Stimulated activated CD8-positive, alpha-beta memory T cell treated with anti-CD3 and anti-CD28 coated beads, Interleukin-4, amount 100 ng/mL, for 48 hours (primary cell): ENCODE measurements at regions not wholly inside any gene's neighbourhood (a gene's known extent, or its start where the extent isn't known, plus 50 kb on each side); places are given as distances from the start of the nearest gene placed in this dataset.
"Not testable (repeated sequence)": the region's sequence is repeated elsewhere in the genome, so short reads cannot be mapped to it uniquely, and the experiment has no call there.

Experiments used
- DNase-seq: peaks from one replicate; pipeline ENCODE4 v3.0.0-alpha.2; 2020

- no peak for DNase-seq
Observed at GRCh38 chr1:4068076-4068475, 168.0 kb upstream of the C1orf174 start.

GRCh38 chr1:4071653-4072052 is 171.6 kb upstream of the C1orf174 start:
- DNase-seq = no peak

GRCh38 chr1:4072481-4073153 is 172.5 kb upstream of the C1orf174 start:
- DNase-seq = no peak

- no peak for DNase-seq
Observed at GRCh38 chr1:4075436-4076225, 175.6 kb upstream of the C1orf174 start.

GRCh38 chr1:4076346-4076745 is 176.3 kb upstream of the C1orf174 start:
- no peak for DNase-seq

- not testable (repeated sequence) for DNase-seq
Observed at GRCh38 chr1:4078091-4078962, 178.3 kb upstream of the C1orf174 start.

- no peak for DNase-seq
Observed at GRCh38 chr1:4079815-4080214, 179.7 kb upstream of the C1orf174 start.

- no peak for DNase-seq
Observed at GRCh38 chr1:4081806-4082711, 182.0 kb upstream of the C1orf174 start.

- DNase-seq = no peak
Observed at GRCh38 chr1:4083231-4084047, 183.4 kb upstream of the C1orf174 start.

GRCh38 chr1:4084048-4084431 is 184.0 kb upstream of the C1orf174 start:
- DNase-seq = no peak

- DNase-seq = no peak
Observed at GRCh38 chr1:4084446-4084845, 184.4 kb upstream of the C1orf174 start.

GRCh38 chr1:4084896-4085295 is 184.8 kb upstream of the C1orf174 start:
- DNase-seq = no peak

GRCh38 chr1:4085546-4085945 is 185.5 kb upstream of the C1orf174 start:
- no peak for DNase-seq

GRCh38 chr1:4086085-4086850 is 186.2 kb upstream of the C1orf174 start:
- DNase-seq = no peak

- DNase-seq = no peak
Observed at GRCh38 chr1:4086921-4087320, 186.8 kb upstream of the C1orf174 start.

- DNase-seq = peak; percentile 42
Observed at GRCh38 chr1:4087530-4088420, 187.7 kb upstream of the C1orf174 start.

GRCh38 chr1:4088676-4089075 is 188.6 kb upstream of the C1orf174 start:
- no peak for DNase-seq

- no peak for DNase-seq
Observed at GRCh38 chr1:4089421-4090175, 189.5 kb upstream of the C1orf174 start.

- DNase-seq = no peak
Observed at GRCh38 chr1:4090556-4090955, 190.5 kb upstream of the C1orf174 start.
